ENCODE measurements at regions not wholly inside any gene's neighbourhood (a gene's known extent, or its start where the extent isn't known, plus 50 kb on each side); places are given as distances from the start of the nearest gene placed in this dataset.

- H3K36me3 ChIP-seq (ENCODE audit: low read depth, low read length), result no peaks in the 10 kb centered on the region
- no TSS peak for BruUV-seq (replicated peaks)
- H3K9me2 ChIP-seq (replicated peaks; ENCODE audit: low read length), result no peaks in the 10 kb centered on the region
- H4K20me1 ChIP-seq (ENCODE audit: low read length), result no peaks in the 10 kb centered on the region
- no peaks in the 10 kb centered on the region for H3K79me2 ChIP-seq (ENCODE audit: low read length)
- H3K4me3 ChIP-seq (ENCODE audit: low read length), result no peak overlapping the region
- no peak overlapping the region for H3K9ac ChIP-seq (ENCODE audit: low read length)
- intact Hi-C loops (cut with micrococcal nuclease), result no loop called here
- no peaks in the 10 kb centered on the region for H3F3A ChIP-seq (ENCODE audit: low read length, unreplicated experiment)
- H3K4me2 ChIP-seq (ENCODE audit: low read length), result no peak overlapping the region
- peak; percentile 11 for DNase-seq
- no peaks in the 10 kb centered on the region for H3K9me3 ChIP-seq (ENCODE audit: low read length)
- no peaks in the 10 kb centered on the region for H3K4me1 ChIP-seq (ENCODE audit: insufficient read depth, low read length)
- CTCF ChIA-PET, result no interaction called here
- no peaks in the 10 kb centered on the region for H3K27me3 ChIP-seq (ENCODE audit: low read length)
- H3K27ac ChIP-seq (ENCODE audit: low read length), result no peak overlapping the region
- ATAC-seq, result no peak
- POLR2A ChIA-PET (ENCODE audit: unreplicated experiment), result no interaction called here
- H2AFZ ChIP-seq (ENCODE audit: low read length), result no peak overlapping the region
- TF ChIP-seq EZH2 (IDR thresholded peaks at IDR 0.05; ENCODE audit: low read length, unreplicated experiment) (no peak), EZH2phosphoT487 (IDR thresholded peaks at IDR 0.05; ENCODE audit: borderline replicate concordance, low read length) (no peak)
- TF ChIP-seq, protein P1, sequence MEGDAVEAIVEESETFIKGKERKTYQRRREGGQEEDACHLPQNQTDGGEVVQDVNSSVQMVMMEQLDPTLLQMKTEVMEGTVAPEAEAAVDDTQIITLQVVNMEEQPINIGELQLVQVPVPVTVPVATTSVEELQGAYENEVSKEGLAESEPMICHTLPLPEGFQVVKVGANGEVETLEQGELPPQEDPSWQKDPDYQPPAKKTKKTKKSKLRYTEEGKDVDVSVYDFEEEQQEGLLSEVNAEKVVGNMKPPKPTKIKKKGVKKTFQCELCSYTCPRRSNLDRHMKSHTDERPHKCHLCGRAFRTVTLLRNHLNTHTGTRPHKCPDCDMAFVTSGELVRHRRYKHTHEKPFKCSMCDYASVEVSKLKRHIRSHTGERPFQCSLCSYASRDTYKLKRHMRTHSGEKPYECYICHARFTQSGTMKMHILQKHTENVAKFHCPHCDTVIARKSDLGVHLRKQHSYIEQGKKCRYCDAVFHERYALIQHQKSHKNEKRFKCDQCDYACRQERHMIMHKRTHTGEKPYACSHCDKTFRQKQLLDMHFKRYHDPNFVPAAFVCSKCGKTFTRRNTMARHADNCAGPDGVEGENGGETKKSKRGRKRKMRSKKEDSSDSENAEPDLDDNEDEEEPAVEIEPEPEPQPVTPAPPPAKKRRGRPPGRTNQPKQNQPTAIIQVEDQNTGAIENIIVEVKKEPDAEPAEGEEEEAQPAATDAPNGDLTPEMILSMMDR (conservative IDR thresholded peaks at IDR 0.05; ENCODE audit: low read depth, low read length), result no peak
Measured at GRCh38 chr7:118053353-118053752, 130.6 kb upstream of the LSM8 start.

- Histone ChIP-seq H3K79me2 (ENCODE audit: low read length) (no peaks in the 10 kb centered on the region), H4K20me1 (ENCODE audit: low read length) (no peaks in the 10 kb centered on the region), H3K9ac (ENCODE audit: low read length) (no peak overlapping the region), H3F3A (ENCODE audit: low read length, unreplicated experiment) (no peaks in the 10 kb centered on the region), H3K9me2 (replicated peaks; ENCODE audit: low read length) (no peaks in the 10 kb centered on the region), H3K4me3 (ENCODE audit: low read length) (no peak overlapping the region), H2AFZ (ENCODE audit: low read length) (no peak overlapping the region), H3K4me2 (ENCODE audit: low read length) (no peak overlapping the region), H3K9me3 (ENCODE audit: low read length) (no peaks in the 10 kb centered on the region), H3K4me1 (ENCODE audit: insufficient read depth, low read length) (no peaks in the 10 kb centered on the region), H3K27ac (ENCODE audit: low read length) (no peak overlapping the region), H3K27me3 (ENCODE audit: low read length) (no peaks in the 10 kb centered on the region), H3K36me3 (ENCODE audit: low read depth, low read length) (no peaks in the 10 kb centered on the region)
- TF ChIP-seq EZH2phosphoT487 (IDR thresholded peaks at IDR 0.05; ENCODE audit: borderline replicate concordance, low read length) (no peak), EZH2 (IDR thresholded peaks at IDR 0.05; ENCODE audit: low read length, unreplicated experiment) (no peak)
- TF ChIP-seq, protein P1 (conservative IDR thresholded peaks at IDR 0.05; ENCODE audit: low read depth, low read length), result no peak
- ChIA-PET POLR2A (ENCODE audit: unreplicated experiment) (no interaction called here), CTCF (no interaction called here)
- no TSS peak for BruUV-seq (replicated peaks)
- DNase-seq (peak; percentile 2), ATAC-seq (peak; percentile 63)
- intact Hi-C loops (cut with micrococcal nuclease), result no loop called here
Measured at GRCh38 chr7:118054529-118054928, 129.4 kb upstream of the LSM8 start.

DNA sequence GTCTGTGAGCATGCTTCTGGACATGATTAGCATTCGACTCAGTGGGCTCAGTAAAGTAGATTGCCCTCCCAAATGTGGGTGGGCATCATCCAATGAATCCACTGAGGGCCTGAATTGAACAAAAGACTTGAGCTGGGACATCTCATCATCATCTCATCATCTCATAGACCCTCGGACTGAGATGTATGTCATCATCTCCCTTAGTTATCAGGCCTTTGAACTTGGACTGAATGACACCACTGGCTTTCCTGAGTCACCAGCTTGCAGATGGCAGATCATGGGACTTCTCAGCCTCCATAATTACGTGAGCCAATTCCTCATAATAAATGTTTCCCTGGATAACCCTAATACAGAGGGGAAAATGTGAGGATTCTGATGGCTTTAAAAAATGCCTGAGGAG lies 128.3 kb upstream of the LSM8 start:
- ATAC-seq (no peak), DNase-seq (no peak)
- Histone ChIP-seq H2AFZ (ENCODE audit: low read length) (no peak overlapping the region), H3K27me3 (ENCODE audit: low read length) (no peaks in the 10 kb centered on the region), H3K9ac (ENCODE audit: low read length) (no peak overlapping the region), H3K4me2 (ENCODE audit: low read length) (no peak overlapping the region), H3K79me2 (ENCODE audit: low read length) (no peaks in the 10 kb centered on the region), H3K36me3 (ENCODE audit: low read depth, low read length) (no peaks in the 10 kb centered on the region), H3K4me1 (ENCODE audit: insufficient read depth, low read length) (no peaks in the 10 kb centered on the region), H3K9me2 (replicated peaks; ENCODE audit: low read length) (no peaks in the 10 kb centered on the region), H3K4me3 (ENCODE audit: low read length) (no peak overlapping the region), H4K20me1 (ENCODE audit: low read length) (no peaks in the 10 kb centered on the region), H3K27ac (ENCODE audit: low read length) (no peak overlapping the region), H3F3A (ENCODE audit: low read length, unreplicated experiment) (no peaks in the 10 kb centered on the region), H3K9me3 (ENCODE audit: low read length) (no peaks in the 10 kb centered on the region)
- no peak for TF ChIP-seq EZH2phosphoT487 (IDR thresholded peaks at IDR 0.05; ENCODE audit: borderline replicate concordance, low read length)
- TF ChIP-seq EZH2 (IDR thresholded peaks at IDR 0.05; ENCODE audit: low read length, unreplicated experiment), result no peak
- TF ChIP-seq, protein P1 (conservative IDR thresholded peaks at IDR 0.05; ENCODE audit: low read depth, low read length), result no peak
- no TSS peak for BruUV-seq (replicated peaks)
- ChIA-PET POLR2A (ENCODE audit: unreplicated experiment) (no interaction called here), CTCF (no interaction called here)
- intact Hi-C loops (cut with micrococcal nuclease), result no loop called here
